ENCODE measurements at regions not wholly inside any gene's neighbourhood (a gene's known extent, or its start where the extent isn't known, plus 50 kb on each side); places are given as distances from the start of the nearest gene placed in this dataset.

DNA sequence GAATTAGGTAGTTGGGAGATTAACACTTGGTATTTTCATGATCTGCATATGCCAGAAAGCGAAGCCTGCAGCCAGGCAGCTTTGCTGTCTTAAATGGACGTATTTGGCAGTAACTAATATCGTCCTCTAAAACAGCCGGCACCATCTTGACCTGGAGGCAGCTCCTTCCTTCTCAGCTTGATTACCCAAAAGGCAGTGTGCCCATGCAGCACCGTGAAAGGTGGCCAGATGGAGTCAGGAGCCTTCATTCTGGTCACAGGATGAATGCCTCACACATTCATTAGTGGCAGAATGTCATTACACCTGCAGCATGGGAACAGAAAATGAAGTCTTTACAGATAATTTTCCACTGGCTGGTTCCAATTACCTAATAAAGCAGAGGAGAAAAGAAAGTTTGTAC, 59.0 kb upstream of the FLT1 start:
- no peak for DNase-seq (ENCODE audit: low read depth in 1 of 2, low spot score in 2 of 2)
- Histone ChIP-seq H3K4me1 (replicated peaks in 1 of 4; ENCODE audit: control insufficient read depth in 3 of 4, insufficient read depth in 4 of 4, low read length in 3 of 4) (peaks cover 0 to 2% (median 0%) of the 10 kb centered on the region in 4 experiments; a peak in 1 of 7 replicates), H3K23ac (ENCODE audit: insufficient read length) (no peak overlapping the region), H3K9me3 (ENCODE audit: insufficient read depth in 2 of 2, low read depth in 1 of 2, low read length in 1 of 2) (no peaks in the 10 kb centered on the region), H3K27ac (ENCODE audit: low read depth, low read length) (no peak overlapping the region), H3K4me3 (ENCODE audit: extremely low read depth in 1 of 4, insufficient read depth in 2 of 4, low read depth in 3 of 4, low read length in 4 of 4) (no peak overlapping the region), H2AFZ (ENCODE audit: low read length) (no peak overlapping the region), H2BK5ac (ENCODE audit: low read depth, low read length) (no peak overlapping the region), H3K79me2 (ENCODE audit: control insufficient read depth in 1 of 2, insufficient read depth in 2 of 2, low read length in 2 of 2) (no peaks in the 10 kb centered on the region), H2BK20ac (ENCODE audit: low read length) (no peak overlapping the region), H3K79me1 (ENCODE audit: low read depth, low read length) (no peaks in the 10 kb centered on the region), H3K56ac (replicated peaks; ENCODE audit: insufficient read length, low read depth, low read length) (no peak overlapping the region), H4K91ac (replicated peaks; ENCODE audit: insufficient read length, low read length) (no peak overlapping the region), H4K8ac (ENCODE audit: extremely low read depth, insufficient read depth, low read length) (no peak overlapping the region), H3K14ac (ENCODE audit: insufficient read length) (no peak overlapping the region), H3K4me2 (ENCODE audit: insufficient read depth in 1 of 2, low read depth in 2 of 2, low read length in 2 of 2) (no peak overlapping the region), H2AK5ac (ENCODE audit: low read depth, low read length) (no peak overlapping the region), H3K23me2 (ENCODE audit: low read depth, low read length) (peaks cover 3% of the 10 kb centered on the region; the same call in 1 of the 2 replicates), H3K27me3 (replicated peaks in 1 of 4; ENCODE audit: control insufficient read depth in 3 of 4, extremely low read depth in 1 of 4, insufficient read depth in 3 of 4, low read length in 3 of 4) (no peaks in the 10 kb centered on the region), H2BK15ac (ENCODE audit: low read length) (no peak overlapping the region), H3K36me3 (ENCODE audit: control insufficient read depth in 2 of 4, insufficient read depth in 4 of 4, low read length in 3 of 4) (no peaks in the 10 kb centered on the region), H4K5ac (ENCODE audit: insufficient read length, low read depth, low read length) (no peak overlapping the region), H3K4ac (replicated peaks; ENCODE audit: insufficient read length, low read depth, low read length) (no peak overlapping the region), H2BK120ac (replicated peaks; ENCODE audit: low read depth, low read length) (no peak overlapping the region), H3K9ac (replicated peaks in 1 of 4; ENCODE audit: extremely low read depth in 1 of 4, low read depth in 3 of 4, low read length in 3 of 4) (no peak overlapping the region), H3K18ac (ENCODE audit: extremely low read depth, low read length) (no peak overlapping the region), H4K20me1 (replicated peaks in 1 of 2; ENCODE audit: control insufficient read depth in 1 of 2, insufficient read depth in 2 of 2, low read length in 2 of 2) (no peaks in the 10 kb centered on the region), H2BK12ac (ENCODE audit: low read depth, low read length) (no peak overlapping the region)
- TF ChIP-seq RAD21 (IDR thresholded peaks at IDR 0.05 in 1 of 2, conservative IDR thresholded peaks at IDR 0.05 in 1 of 2; ENCODE audit: low read depth in 2 of 2, low read length in 2 of 2) (peak in 1 of 2 experiments; percentile 15; a peak in 1 of 4 replicates), RBBP5 (IDR thresholded peaks at IDR 0.05; ENCODE audit: borderline replicate concordance, low read depth, low read length) (no peak)
- no peak for FAIRE-seq
- CTCF ChIA-PET (ENCODE audit: partially characterized antibody) = interaction anchor here (1.2 to 1.8 kb wide), 2 partner anchors 30 to 87 kb away, joined by 3 to 4 read pairs; no protein-coding TSS in a partner anchor
- WGBS, 2 experiments (ENCODE audit: extremely low coverage in 1 of 2, insufficient coverage in 1 of 2, insufficient read length in 1 of 2, insufficient replicate concordance in 2 of 2, low coverage in 1 of 2, low lambda C conversion rate in 2 of 2, missing lambda C conversion rate in 1 of 2) = 92% methylated on average over 5 of the region's 5 CpGs; no CpG with 5 or more reads in 1 of the 2 experiments
- POLR2A ChIA-PET (ENCODE audit: partially characterized antibody) = no interaction called here
